ENCODE measurements at regions not wholly inside any gene's neighbourhood (a gene's known extent, or its start where the extent isn't known, plus 50 kb on each side); places are given as distances from the start of the nearest gene placed in this dataset.

GRCh38 chr9:107688728-107689127 is 199.2 kb upstream of the KLF4 start:
- no peak overlapping the region for H3K27ac ChIP-seq (ENCODE audit: insufficient read depth, low read depth, low read length)
- no peak overlapping the region for H2AFZ ChIP-seq (ENCODE audit: low read depth, low read length)
- ChIA-PET POLR2A (no interaction called here), CTCF (interaction anchor here (0.8 kb wide), 1 partner anchor 10 kb away, joined by 3 read pairs; no protein-coding TSS in a partner anchor)
- H3K36me3 ChIP-seq (ENCODE audit: control insufficient read depth in 2 of 2, extremely low read depth in 1 of 2, insufficient read depth in 2 of 2, low read length in 2 of 2), result no peaks in the 10 kb centered on the region
- TF ChIP-seq MAX (IDR thresholded peaks at IDR 0.05; ENCODE audit: insufficient read depth, insufficient read length) (no peak), FOS (IDR thresholded peaks at IDR 0.05; ENCODE audit: borderline replicate concordance, insufficient read depth, low read length) (no peak), POLR2A (IDR thresholded peaks at IDR 0.05; ENCODE audit: low read depth, low read length) (no peak), JUN (IDR thresholded peaks at IDR 0.05; ENCODE audit: borderline replicate concordance, insufficient read depth, insufficient read length, low read depth) (no peak), GATA2 (IDR thresholded peaks at IDR 0.05; ENCODE audit: insufficient read depth, insufficient read length, low read depth, low read length) (no peak), CTCF (IDR thresholded peaks at IDR 0.05; ENCODE audit: extremely low read depth in 1 of 2, insufficient read depth in 1 of 2, low read depth in 1 of 2, low read length in 2 of 2) (no peak), MYC (IDR thresholded peaks at IDR 0.05; ENCODE audit: low read depth, low read length) (no peak), POLR2AphosphoS5 (IDR thresholded peaks at IDR 0.05; ENCODE audit: insufficient read depth, low read depth, low read length) (no peak), EZH2 (IDR thresholded peaks at IDR 0.05; ENCODE audit: borderline replicate concordance, low read depth, low read length, severe bottlenecking) (no peak)
- peaks cover 1 to 6% of the 10 kb centered on the region in 2 experiments for H3K27me3 ChIP-seq (ENCODE audit: control insufficient read depth in 2 of 2, insufficient read depth in 2 of 2, low read length in 2 of 2)
- H3K4me1 ChIP-seq (ENCODE audit: control insufficient read depth, extremely low read depth, insufficient read depth, low read length), result no peaks in the 10 kb centered on the region
- dilution Hi-C loops (cut with MboI; ENCODE audit: extremely low pct_ligation_motif_present, low sequenced_read_pairs) (no loop called here), intact Hi-C loops (cut with micrococcal nuclease) (no loop called here)
- H3K4me3 ChIP-seq (replicated peaks in 1 of 3; ENCODE audit: insufficient read depth in 1 of 3, low read depth in 1 of 3, low read length in 3 of 3), result no peak overlapping the region
- no peaks in the 10 kb centered on the region for H3K9me3 ChIP-seq (replicated peaks; ENCODE audit: control insufficient read depth, insufficient read depth, low read length)
- H4K20me1 ChIP-seq (replicated peaks; ENCODE audit: control insufficient read depth, extremely low read depth, insufficient read depth, low read length), result no peaks in the 10 kb centered on the region
- DNase-seq (ENCODE audit: low read depth, low spot score), result no peak
- no TSS peak for BruUV-seq (replicated peaks)
- no peak for FAIRE-seq
- H3K9ac ChIP-seq (replicated peaks; ENCODE audit: extremely low read depth, insufficient read depth, low read length), result no peak overlapping the region
- no peak overlapping the region for H3K4me2 ChIP-seq (ENCODE audit: insufficient read depth, low read length)
- no peaks in the 10 kb centered on the region for H3K9me1 ChIP-seq (replicated peaks; ENCODE audit: control insufficient read depth, extremely low read depth, insufficient read depth, low read length)
- H3K79me2 ChIP-seq (ENCODE audit: control insufficient read depth, insufficient read depth, low read length), result no peaks in the 10 kb centered on the region

Data from endothelial cell of umbilical vein (primary cell).